ENCODE measurements at regions not wholly inside any gene's neighbourhood (a gene's known extent, or its start where the extent isn't known, plus 50 kb on each side); places are given as distances from the start of the nearest gene placed in this dataset.
"Not testable (repeated sequence)": the region's sequence is repeated elsewhere in the genome, so short reads cannot be mapped to it uniquely, and the experiment has no call there.

GRCh38 chr3:189385880-189386279, 214.1 kb downstream of the TPRG1 start:
- TF ChIP-seq POLR2A, CTCF (IDR thresholded peaks at IDR 0.05): not testable (repeated sequence)
